ENCODE measurements at regions not wholly inside any gene's neighbourhood (a gene's known extent, or its start where the extent isn't known, plus 50 kb on each side); places are given as distances from the start of the nearest gene placed in this dataset.

DNA sequence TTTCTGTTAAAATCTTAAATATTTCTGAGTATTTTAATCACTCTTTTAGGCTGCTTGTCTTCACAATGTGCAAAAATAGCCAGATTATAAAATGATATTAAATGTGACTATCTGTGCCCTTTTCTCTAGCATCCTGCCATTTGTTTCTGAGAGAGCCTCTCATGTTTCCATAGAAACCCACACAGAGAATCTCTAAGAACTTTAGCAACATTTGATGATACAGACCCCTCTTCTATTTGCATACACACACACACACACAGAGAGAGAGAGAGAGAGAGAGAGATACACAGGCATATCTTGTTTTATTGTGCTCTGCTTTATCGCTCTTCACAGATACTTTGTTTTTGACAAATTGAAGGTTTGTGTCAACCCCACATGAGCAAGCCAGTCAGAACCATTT, 134.5 kb upstream of the DDX18 start:
- TF ChIP-seq FOXK2 (IDR thresholded peaks at IDR 0.05) (no peak), CTBP1 (IDR thresholded peaks at IDR 0.05; ENCODE audit: borderline replicate concordance) (no peak), ZNF384 (IDR thresholded peaks at IDR 0.05) (no peak), FOXM1 (IDR thresholded peaks at IDR 0.05; ENCODE audit: borderline replicate concordance) (no peak), ARNT (IDR thresholded peaks at IDR 0.05) (no peak), ELF4 (IDR thresholded peaks at IDR 0.05) (no peak), BHLHE40 (IDR thresholded peaks at IDR 0.05; ENCODE audit: borderline replicate concordance) (no peak)
- TF ChIP-seq, protein P1, sequence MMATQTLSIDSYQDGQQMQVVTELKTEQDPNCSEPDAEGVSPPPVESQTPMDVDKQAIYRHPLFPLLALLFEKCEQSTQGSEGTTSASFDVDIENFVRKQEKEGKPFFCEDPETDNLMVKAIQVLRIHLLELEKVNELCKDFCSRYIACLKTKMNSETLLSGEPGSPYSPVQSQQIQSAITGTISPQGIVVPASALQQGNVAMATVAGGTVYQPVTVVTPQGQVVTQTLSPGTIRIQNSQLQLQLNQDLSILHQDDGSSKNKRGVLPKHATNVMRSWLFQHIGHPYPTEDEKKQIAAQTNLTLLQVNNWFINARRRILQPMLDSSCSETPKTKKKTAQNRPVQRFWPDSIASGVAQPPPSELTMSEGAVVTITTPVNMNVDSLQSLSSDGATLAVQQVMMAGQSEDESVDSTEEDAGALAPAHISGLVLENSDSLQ (IDR thresholded peaks at IDR 0.05): no peak
- no peak for DNase-seq (ENCODE audit: extremely low spot score)
- CTCF ChIA-PET: no interaction called here
- POLR2A ChIA-PET: no interaction called here

DNA sequence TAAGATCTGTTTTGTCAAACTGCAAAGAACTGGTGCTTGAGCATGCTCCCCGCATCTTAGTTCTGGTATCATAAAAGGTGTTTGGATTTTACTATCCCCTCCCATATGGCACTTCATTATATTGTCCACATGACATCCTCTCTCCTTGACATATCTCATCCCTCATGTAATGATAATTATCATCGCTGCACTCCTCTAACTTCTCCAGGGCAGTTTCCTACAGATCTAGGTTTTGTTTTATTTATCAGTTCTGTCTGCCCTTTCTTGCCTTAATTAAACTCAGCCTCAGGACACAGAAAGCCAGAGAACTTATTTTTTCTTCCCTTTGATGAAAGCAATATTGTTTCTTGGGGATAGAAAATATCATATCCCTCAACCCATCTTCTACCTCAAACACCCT, 129.6 kb upstream of the DDX18 start:
- DNase-seq (ENCODE audit: extremely low spot score): no peak
- ChIA-PET POLR2A (no interaction called here), CTCF (no interaction called here)
- TF ChIP-seq NFRKB (IDR thresholded peaks at IDR 0.05): no peak
- TF ChIP-seq FOXM1 (IDR thresholded peaks at IDR 0.05; ENCODE audit: borderline replicate concordance): no peak
- no peak for TF ChIP-seq SP1 (IDR thresholded peaks at IDR 0.05)
- TF ChIP-seq SUZ12 (IDR thresholded peaks at IDR 0.05): no peak
- TF ChIP-seq L3MBTL2 (conservative IDR thresholded peaks at IDR 0.05): no peak
- TF ChIP-seq HDGF (IDR thresholded peaks at IDR 0.05; ENCODE audit: borderline replicate concordance): no peak
- no peak for TF ChIP-seq BHLHE40 (IDR thresholded peaks at IDR 0.05; ENCODE audit: borderline replicate concordance)
- TF ChIP-seq, protein P1 (IDR thresholded peaks at IDR 0.05): no peak
- no peak for TF ChIP-seq ZNF384 (IDR thresholded peaks at IDR 0.05)
- no peak for TF ChIP-seq TARDBP (IDR thresholded peaks at IDR 0.05)

DNA sequence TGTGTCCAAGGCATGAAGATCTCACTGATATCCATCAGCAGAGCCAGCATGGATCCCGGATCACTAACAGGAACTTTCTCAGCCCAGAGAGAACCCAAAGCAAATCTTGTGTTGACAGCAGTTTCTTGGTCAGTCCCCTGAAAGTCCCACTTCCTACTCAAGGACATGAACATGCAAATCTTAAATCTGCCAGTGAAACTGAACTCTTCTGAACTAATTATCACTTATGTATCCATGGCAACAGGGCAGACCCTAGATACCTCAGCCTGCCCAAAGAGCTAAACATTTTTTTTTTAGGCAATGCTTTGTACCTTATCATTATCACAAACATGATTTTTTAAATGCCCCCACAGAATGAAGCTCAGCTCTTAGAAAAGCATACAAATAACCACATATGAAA, 127.8 kb upstream of the DDX18 start:
- DNase-seq (ENCODE audit: extremely low spot score): no peak
- ChIA-PET CTCF (no interaction called here), POLR2A (no interaction called here)
- TF ChIP-seq LEF1 (IDR thresholded peaks at IDR 0.05; ENCODE audit: borderline replicate concordance) (no peak), SP1 (IDR thresholded peaks at IDR 0.05) (no peak), ZNF384 (IDR thresholded peaks at IDR 0.05) (no peak), HDGF (IDR thresholded peaks at IDR 0.05; ENCODE audit: borderline replicate concordance) (no peak)

DNA sequence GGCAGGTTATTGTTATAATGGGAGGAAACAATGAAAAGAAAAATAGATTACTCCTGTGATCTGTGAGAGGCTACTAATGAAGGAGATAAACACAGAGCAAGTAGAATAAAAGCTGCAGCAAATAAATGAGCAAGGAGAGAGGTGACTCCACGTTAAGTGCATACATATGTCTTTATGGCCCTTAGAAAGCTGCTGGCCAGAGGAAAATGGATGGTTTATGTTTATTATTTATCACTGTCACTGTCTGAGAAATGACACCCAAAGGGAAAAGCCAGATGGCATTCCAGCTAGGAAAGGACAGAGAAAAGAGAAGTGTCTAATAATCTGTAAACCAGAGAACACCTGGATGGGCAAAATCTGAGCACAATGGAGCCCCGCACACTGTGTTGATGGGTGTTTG, 122.9 kb upstream of the DDX18 start:
- ChIA-PET POLR2A (no interaction called here), CTCF (interaction anchor here (0.6 kb wide), 1 partner anchor 461 kb away, joined by 3 read pairs; no protein-coding TSS in a partner anchor)
- no peak for DNase-seq (ENCODE audit: extremely low spot score)
- no peak for TF ChIP-seq BHLHE40 (IDR thresholded peaks at IDR 0.05; ENCODE audit: borderline replicate concordance)
- no peak for TF ChIP-seq SP1 (IDR thresholded peaks at IDR 0.05)
- no peak for TF ChIP-seq ZNF384 (IDR thresholded peaks at IDR 0.05)
- no peak for TF ChIP-seq FOXA1 (IDR thresholded peaks at IDR 0.05)
- TF ChIP-seq LEF1 (IDR thresholded peaks at IDR 0.05; ENCODE audit: borderline replicate concordance): no peak
- TF ChIP-seq L3MBTL2 (conservative IDR thresholded peaks at IDR 0.05): no peak
- no peak for TF ChIP-seq TARDBP (IDR thresholded peaks at IDR 0.05)
- TF ChIP-seq SUZ12 (IDR thresholded peaks at IDR 0.05): no peak
- TF ChIP-seq, protein P1 (IDR thresholded peaks at IDR 0.05): no peak
- no peak for TF ChIP-seq ELF4 (IDR thresholded peaks at IDR 0.05)
- TF ChIP-seq NFRKB (IDR thresholded peaks at IDR 0.05): no peak
- TF ChIP-seq FOXK2 (IDR thresholded peaks at IDR 0.05): no peak

DNA sequence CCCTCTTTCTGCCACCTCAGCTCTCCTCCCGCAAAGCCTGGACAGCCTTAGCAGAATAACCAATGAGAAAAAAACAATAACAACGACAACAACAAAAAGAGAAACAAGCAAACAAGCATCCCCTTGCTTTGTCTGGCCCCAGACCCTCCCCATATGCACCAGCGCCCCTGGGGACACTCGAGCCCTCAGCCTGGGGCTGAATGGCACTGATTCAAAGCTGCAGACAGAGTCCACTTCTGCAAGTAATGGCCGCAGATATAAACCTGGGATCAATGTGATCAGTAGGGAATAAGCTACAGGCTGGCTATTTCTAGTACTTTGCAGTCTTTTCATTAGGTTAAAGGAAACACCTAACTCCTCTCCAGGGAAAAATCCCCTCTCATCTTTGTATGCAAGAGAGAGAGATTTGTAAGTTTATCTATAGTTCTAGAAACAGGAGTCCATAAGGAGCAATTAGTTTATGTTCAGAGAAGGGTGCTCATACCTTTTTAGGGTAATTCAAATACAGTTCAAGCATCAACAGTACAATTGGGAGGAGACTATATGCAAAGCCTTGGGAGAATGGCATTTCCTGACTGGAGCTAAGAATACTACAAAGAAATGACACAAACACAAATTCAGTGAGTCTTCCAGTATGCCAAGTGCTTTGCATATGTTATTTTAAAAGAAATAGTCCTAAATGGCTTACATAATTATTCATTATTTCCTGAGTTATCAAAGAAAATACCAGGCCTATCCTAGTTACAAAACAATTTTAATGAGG, 122.3 kb upstream of the DDX18 start:
- TF ChIP-seq NFRKB (IDR thresholded peaks at IDR 0.05): no peak
- no peak for TF ChIP-seq ELF4 (IDR thresholded peaks at IDR 0.05)
- TF ChIP-seq, protein P1 (IDR thresholded peaks at IDR 0.05): no peak
- TF ChIP-seq FOXK2 (IDR thresholded peaks at IDR 0.05): no peak
- no peak for TF ChIP-seq TARDBP (IDR thresholded peaks at IDR 0.05)
- TF ChIP-seq FOXM1 (IDR thresholded peaks at IDR 0.05; ENCODE audit: borderline replicate concordance): no peak
- TF ChIP-seq ZNF384 (IDR thresholded peaks at IDR 0.05): no peak
- TF ChIP-seq L3MBTL2 (conservative IDR thresholded peaks at IDR 0.05): no peak
- no peak for TF ChIP-seq HDGF (IDR thresholded peaks at IDR 0.05; ENCODE audit: borderline replicate concordance)
- no peak for TF ChIP-seq ARNT (IDR thresholded peaks at IDR 0.05)
- TF ChIP-seq SUZ12 (IDR thresholded peaks at IDR 0.05): no peak
- no peak for TF ChIP-seq BHLHE40 (IDR thresholded peaks at IDR 0.05; ENCODE audit: borderline replicate concordance)
- no peak for TF ChIP-seq SP1 (IDR thresholded peaks at IDR 0.05)
- no peak for TF ChIP-seq FOXA1 (IDR thresholded peaks at IDR 0.05)
- ChIA-PET CTCF (interaction anchor here (0.6 kb wide), 1 partner anchor 461 kb away, joined by 3 read pairs; no protein-coding TSS in a partner anchor), POLR2A (no interaction called here)
- DNase-seq (ENCODE audit: extremely low spot score): no peak

DNA sequence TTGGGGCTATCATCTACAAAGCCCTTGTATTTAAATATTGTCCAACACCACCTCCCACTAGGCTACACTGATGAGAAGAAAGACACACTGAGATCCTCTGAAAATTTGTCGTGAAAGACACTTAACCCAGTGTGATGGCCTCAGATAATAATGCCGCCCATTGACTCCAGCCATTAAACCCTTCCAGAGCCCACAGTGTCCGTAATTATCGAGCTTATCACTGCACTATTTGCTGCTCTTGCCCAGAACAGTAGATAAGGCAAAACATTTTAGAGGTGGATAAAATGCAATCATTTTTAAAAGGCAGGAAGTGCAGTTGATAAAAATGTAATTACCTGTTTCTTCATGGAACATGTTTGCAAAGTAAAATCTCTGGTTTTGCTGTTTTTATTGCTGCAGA, 121.3 kb upstream of the DDX18 start:
- ChIA-PET POLR2A (no interaction called here), CTCF (no interaction called here)
- TF ChIP-seq SUZ12 (IDR thresholded peaks at IDR 0.05): no peak
- TF ChIP-seq, protein P1 (IDR thresholded peaks at IDR 0.05): no peak
- TF ChIP-seq TARDBP (IDR thresholded peaks at IDR 0.05): no peak
- no peak for TF ChIP-seq FOXK2 (IDR thresholded peaks at IDR 0.05)
- TF ChIP-seq ARNT (IDR thresholded peaks at IDR 0.05): no peak
- no peak for DNase-seq (ENCODE audit: extremely low spot score)

All from HEK293T (cell line).